ENCODE measurements at regions not wholly inside any gene's neighbourhood (a gene's known extent, or its start where the extent isn't known, plus 50 kb on each side); places are given as distances from the start of the nearest gene placed in this dataset.

DNA sequence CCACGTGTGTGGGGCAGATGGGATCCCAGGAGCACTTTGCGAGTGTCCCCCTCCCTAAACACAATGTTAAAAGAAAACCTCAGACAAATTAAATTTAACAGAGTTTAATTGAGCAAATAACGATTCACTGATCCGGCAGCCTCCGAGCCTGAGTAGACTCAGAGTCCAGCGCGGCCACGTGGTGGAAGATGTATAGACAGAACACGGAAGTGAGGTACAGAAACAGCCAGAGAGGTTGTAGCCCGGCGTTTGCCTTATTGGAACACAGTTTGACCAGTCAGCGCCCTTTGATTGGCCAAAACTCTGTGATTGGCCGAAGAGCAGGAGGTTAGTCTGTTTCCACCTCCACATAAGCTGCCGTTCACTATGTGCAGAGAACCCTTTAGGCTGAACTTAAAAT is 363.0 kb upstream of the IRX2 start:
- TF ChIP-seq, protein P1, sequence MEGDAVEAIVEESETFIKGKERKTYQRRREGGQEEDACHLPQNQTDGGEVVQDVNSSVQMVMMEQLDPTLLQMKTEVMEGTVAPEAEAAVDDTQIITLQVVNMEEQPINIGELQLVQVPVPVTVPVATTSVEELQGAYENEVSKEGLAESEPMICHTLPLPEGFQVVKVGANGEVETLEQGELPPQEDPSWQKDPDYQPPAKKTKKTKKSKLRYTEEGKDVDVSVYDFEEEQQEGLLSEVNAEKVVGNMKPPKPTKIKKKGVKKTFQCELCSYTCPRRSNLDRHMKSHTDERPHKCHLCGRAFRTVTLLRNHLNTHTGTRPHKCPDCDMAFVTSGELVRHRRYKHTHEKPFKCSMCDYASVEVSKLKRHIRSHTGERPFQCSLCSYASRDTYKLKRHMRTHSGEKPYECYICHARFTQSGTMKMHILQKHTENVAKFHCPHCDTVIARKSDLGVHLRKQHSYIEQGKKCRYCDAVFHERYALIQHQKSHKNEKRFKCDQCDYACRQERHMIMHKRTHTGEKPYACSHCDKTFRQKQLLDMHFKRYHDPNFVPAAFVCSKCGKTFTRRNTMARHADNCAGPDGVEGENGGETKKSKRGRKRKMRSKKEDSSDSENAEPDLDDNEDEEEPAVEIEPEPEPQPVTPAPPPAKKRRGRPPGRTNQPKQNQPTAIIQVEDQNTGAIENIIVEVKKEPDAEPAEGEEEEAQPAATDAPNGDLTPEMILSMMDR (IDR thresholded peaks at IDR 0.05), result no peak
- TF ChIP-seq EP300 (IDR thresholded peaks at IDR 0.05), result no peak
- no peak for TF ChIP-seq NPAS2 (CRISPR knock-in tag; IDR thresholded peaks at IDR 0.05; ENCODE audit: borderline replicate concordance)
- TF ChIP-seq, protein P2, sequence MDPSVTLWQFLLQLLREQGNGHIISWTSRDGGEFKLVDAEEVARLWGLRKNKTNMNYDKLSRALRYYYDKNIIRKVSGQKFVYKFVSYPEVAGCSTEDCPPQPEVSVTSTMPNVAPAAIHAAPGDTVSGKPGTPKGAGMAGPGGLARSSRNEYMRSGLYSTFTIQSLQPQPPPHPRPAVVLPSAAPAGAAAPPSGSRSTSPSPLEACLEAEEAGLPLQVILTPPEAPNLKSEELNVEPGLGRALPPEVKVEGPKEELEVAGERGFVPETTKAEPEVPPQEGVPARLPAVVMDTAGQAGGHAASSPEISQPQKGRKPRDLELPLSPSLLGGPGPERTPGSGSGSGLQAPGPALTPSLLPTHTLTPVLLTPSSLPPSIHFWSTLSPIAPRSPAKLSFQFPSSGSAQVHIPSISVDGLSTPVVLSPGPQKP (IDR thresholded peaks at IDR 0.05; ENCODE audit: low read depth, low read length), result no peak
- TF ChIP-seq RAD21 (conservative IDR thresholded peaks at IDR 0.05 in 1 of 2, IDR thresholded peaks at IDR 0.05 in 1 of 2), result no peak

Measured in A549 (cell line).